ENCODE measurements at regions not wholly inside any gene's neighbourhood (a gene's known extent, or its start where the extent isn't known, plus 50 kb on each side); places are given as distances from the start of the nearest gene placed in this dataset.

GRCh38 chr12:92218394-92219077 is 72.9 kb upstream of the BTG1 start:
- intact Hi-C loops (cut with micrococcal nuclease; ENCODE audit: unreplicated experiment), result no loop called here
- peak; percentile 11 for DNase-seq (ENCODE audit: low spot score)
- H3K27ac ChIP-seq (ENCODE audit: low read depth, low read length, poor library complexity, severe bottlenecking), result no peak overlapping the region
- H3K4me3 ChIP-seq (ENCODE audit: low read depth, low read length, poor library complexity, severe bottlenecking), result no peak overlapping the region
- H3K36me3 ChIP-seq (ENCODE audit: insufficient read depth, low read length, poor library complexity, severe bottlenecking), result no peaks in the 10 kb centered on the region
- H3K9me3 ChIP-seq (ENCODE audit: low read depth, low read length, poor library complexity, severe bottlenecking), result no peaks in the 10 kb centered on the region
- H3K27me3 ChIP-seq (replicated peaks; ENCODE audit: insufficient read depth, low read depth, low read length, poor library complexity), result no peaks in the 10 kb centered on the region
- TF ChIP-seq EZH2 (IDR thresholded peaks at IDR 0.05; ENCODE audit: borderline replicate concordance, low read depth, low read length, poor library complexity, severe bottlenecking), result no peak
- ChIA-PET CTCF (interaction anchor here (0.6 kb wide), 1 partner anchor 75 kb away, joined by 3 read pairs; no protein-coding TSS in a partner anchor), POLR2A (ENCODE audit: low non-redundant PET) (no interaction called here)
- no peaks in the 10 kb centered on the region for H3K4me1 ChIP-seq (ENCODE audit: insufficient read depth, low read length, poor library complexity, severe bottlenecking)
- no TSS peak for BruUV-seq (replicated peaks)

- Histone ChIP-seq H3K27me3 (replicated peaks; ENCODE audit: insufficient read depth, low read depth, low read length, poor library complexity) (no peaks in the 10 kb centered on the region), H3K36me3 (ENCODE audit: insufficient read depth, low read length, poor library complexity, severe bottlenecking) (no peaks in the 10 kb centered on the region), H3K4me1 (ENCODE audit: insufficient read depth, low read length, poor library complexity, severe bottlenecking) (no peaks in the 10 kb centered on the region), H3K9me3 (ENCODE audit: low read depth, low read length, poor library complexity, severe bottlenecking) (no peaks in the 10 kb centered on the region), H3K27ac (ENCODE audit: low read depth, low read length, poor library complexity, severe bottlenecking) (no peak overlapping the region), H3K4me3 (ENCODE audit: low read depth, low read length, poor library complexity, severe bottlenecking) (no peak overlapping the region)
- intact Hi-C loops (cut with micrococcal nuclease; ENCODE audit: unreplicated experiment), result no loop called here
- DNase-seq (ENCODE audit: low spot score), result no peak
- ChIA-PET CTCF (no interaction called here), POLR2A (ENCODE audit: low non-redundant PET) (no interaction called here)
- BruUV-seq (replicated peaks), result no TSS peak
- no peak for TF ChIP-seq EZH2 (IDR thresholded peaks at IDR 0.05; ENCODE audit: borderline replicate concordance, low read depth, low read length, poor library complexity, severe bottlenecking)
- TF ChIP-seq, protein P1, sequence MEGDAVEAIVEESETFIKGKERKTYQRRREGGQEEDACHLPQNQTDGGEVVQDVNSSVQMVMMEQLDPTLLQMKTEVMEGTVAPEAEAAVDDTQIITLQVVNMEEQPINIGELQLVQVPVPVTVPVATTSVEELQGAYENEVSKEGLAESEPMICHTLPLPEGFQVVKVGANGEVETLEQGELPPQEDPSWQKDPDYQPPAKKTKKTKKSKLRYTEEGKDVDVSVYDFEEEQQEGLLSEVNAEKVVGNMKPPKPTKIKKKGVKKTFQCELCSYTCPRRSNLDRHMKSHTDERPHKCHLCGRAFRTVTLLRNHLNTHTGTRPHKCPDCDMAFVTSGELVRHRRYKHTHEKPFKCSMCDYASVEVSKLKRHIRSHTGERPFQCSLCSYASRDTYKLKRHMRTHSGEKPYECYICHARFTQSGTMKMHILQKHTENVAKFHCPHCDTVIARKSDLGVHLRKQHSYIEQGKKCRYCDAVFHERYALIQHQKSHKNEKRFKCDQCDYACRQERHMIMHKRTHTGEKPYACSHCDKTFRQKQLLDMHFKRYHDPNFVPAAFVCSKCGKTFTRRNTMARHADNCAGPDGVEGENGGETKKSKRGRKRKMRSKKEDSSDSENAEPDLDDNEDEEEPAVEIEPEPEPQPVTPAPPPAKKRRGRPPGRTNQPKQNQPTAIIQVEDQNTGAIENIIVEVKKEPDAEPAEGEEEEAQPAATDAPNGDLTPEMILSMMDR (conservative IDR thresholded peaks at IDR 0.05; ENCODE audit: low read depth, low read length), result no peak
Measured at GRCh38 chr12:92216092-92216491, 70.4 kb upstream of the BTG1 start.

- POLR2A ChIA-PET (ENCODE audit: low non-redundant PET), result no interaction called here
- no TSS peak for BruUV-seq (replicated peaks)
- CTCF ChIA-PET, result no interaction called here
- no peaks in the 10 kb centered on the region for H3K9me3 ChIP-seq (ENCODE audit: low read depth, low read length, poor library complexity, severe bottlenecking)
- H3K4me3 ChIP-seq (ENCODE audit: low read depth, low read length, poor library complexity, severe bottlenecking), result no peak overlapping the region
- H3K36me3 ChIP-seq (ENCODE audit: insufficient read depth, low read length, poor library complexity, severe bottlenecking), result no peaks in the 10 kb centered on the region
- no peaks in the 10 kb centered on the region for H3K4me1 ChIP-seq (ENCODE audit: insufficient read depth, low read length, poor library complexity, severe bottlenecking)
- intact Hi-C loops (cut with micrococcal nuclease; ENCODE audit: unreplicated experiment), result no loop called here
- no peaks in the 10 kb centered on the region for H3K27me3 ChIP-seq (replicated peaks; ENCODE audit: insufficient read depth, low read depth, low read length, poor library complexity)
- TF ChIP-seq EZH2 (IDR thresholded peaks at IDR 0.05; ENCODE audit: borderline replicate concordance, low read depth, low read length, poor library complexity, severe bottlenecking), result no peak
- H3K27ac ChIP-seq (ENCODE audit: low read depth, low read length, poor library complexity, severe bottlenecking), result no peak overlapping the region
- DNase-seq (ENCODE audit: low spot score), result no peak
Measured at GRCh38 chr12:92215358-92215757, 69.7 kb upstream of the BTG1 start.

GRCh38 chr12:92213166-92213565 is 67.5 kb upstream of the BTG1 start:
- no peaks in the 10 kb centered on the region for H3K36me3 ChIP-seq (ENCODE audit: insufficient read depth, low read length, poor library complexity, severe bottlenecking)
- DNase-seq (ENCODE audit: low spot score), result no peak
- ChIA-PET POLR2A (ENCODE audit: low non-redundant PET) (no interaction called here), CTCF (no interaction called here)
- H3K4me1 ChIP-seq (ENCODE audit: insufficient read depth, low read length, poor library complexity, severe bottlenecking), result peaks cover 9% of the 10 kb centered on the region
- H3K27ac ChIP-seq (ENCODE audit: low read depth, low read length, poor library complexity, severe bottlenecking), result no peak overlapping the region
- H3K4me3 ChIP-seq (ENCODE audit: low read depth, low read length, poor library complexity, severe bottlenecking), result no peak overlapping the region
- BruUV-seq (replicated peaks), result no TSS peak
- H3K9me3 ChIP-seq (ENCODE audit: low read depth, low read length, poor library complexity, severe bottlenecking), result no peaks in the 10 kb centered on the region
- TF ChIP-seq, protein P1 (conservative IDR thresholded peaks at IDR 0.05; ENCODE audit: low read depth, low read length), result no peak
- TF ChIP-seq EZH2 (IDR thresholded peaks at IDR 0.05; ENCODE audit: borderline replicate concordance, low read depth, low read length, poor library complexity, severe bottlenecking), result no peak
- H3K27me3 ChIP-seq (replicated peaks; ENCODE audit: insufficient read depth, low read depth, low read length, poor library complexity), result no peaks in the 10 kb centered on the region
- intact Hi-C loops (cut with micrococcal nuclease; ENCODE audit: unreplicated experiment), result no loop called here

Measured in A673 (cell line).